H9 (cell line): ENCODE measurements at regions not wholly inside any gene's neighbourhood (a gene's known extent, or its start where the extent isn't known, plus 50 kb on each side); places are given as distances from the start of the nearest gene placed in this dataset.

Experiments
- DNase-seq: peaks from one replicate; pipeline ENCODE4 v3.0.0-alpha.2; 2017
- H2AFZ ChIP-seq: one replicate; pipeline ENCODE4 v1.6.1; 2013; ENCODE audit warnings: mild to moderate bottlenecking, low read length, control low read depth, moderate library complexity
- H2AK5ac ChIP-seq: 2 replicates; pipeline ENCODE4 v1.6.1; 2013; ENCODE audit warnings: low read length, control low read depth, mixed read lengths; ENCODE audit not compliant: insufficient read length
- H2BK120ac ChIP-seq: one replicate; pipeline ENCODE4 v1.6.1; 2013; ENCODE audit warnings: low read depth, mild to moderate bottlenecking, low read length, control low read depth, inconsistent platforms; ENCODE audit not compliant: poor library complexity, severe bottlenecking
- H2BK12ac ChIP-seq: 2 replicates; pipeline ENCODE4 v1.6.1; 2013; ENCODE audit warnings: low read length, control low read depth, mixed read lengths, low read depth; ENCODE audit not compliant: insufficient read length
- H2BK15ac ChIP-seq: 2 replicates; pipeline ENCODE4 v1.6.1; 2013; ENCODE audit warnings: low read depth, low read length, control low read depth
- H2BK20ac ChIP-seq: one replicate; pipeline ENCODE4 v1.6.1; 2013; ENCODE audit warnings: low read depth, mild to moderate bottlenecking, low read length, control low read depth, inconsistent platforms; ENCODE audit not compliant: poor library complexity, severe bottlenecking
- H2BK5ac ChIP-seq: 2 replicates; pipeline ENCODE4 v1.6.1; 2013; ENCODE audit warnings: low read length, control low read depth, mixed read lengths; ENCODE audit not compliant: insufficient read length
- H3K14ac ChIP-seq: 2 replicates; pipeline ENCODE4 v1.6.1; 2013; ENCODE audit warnings: low read length, control low read depth; ENCODE audit not compliant: insufficient read depth
- H3K18ac ChIP-seq: 2 replicates; pipeline ENCODE4 v1.6.1; 2013; ENCODE audit warnings: low read depth, mild to moderate bottlenecking, mixed read lengths, low read length, control low read depth; ENCODE audit not compliant: insufficient read length
- H3K23ac ChIP-seq: 2 replicates; pipeline ENCODE4 v1.6.1; 2013; ENCODE audit warnings: low read length, control low read depth, mixed read lengths, low read depth; ENCODE audit not compliant: insufficient read length
- H3K23me2 ChIP-seq: 2 replicates; pipeline ENCODE4 v1.6.1; 2013; ENCODE audit warnings: low read depth, mild to moderate bottlenecking, mixed read lengths, low read length, control low read depth; ENCODE audit not compliant: insufficient read length, poor library complexity, severe bottlenecking
- H3K27ac ChIP-seq: 2 replicates; pipeline ENCODE4 v1.5.1; 2013; ENCODE audit warnings: low read length, control low read depth, mixed read lengths, low read depth; ENCODE audit not compliant: insufficient read length
- H3K27me3 ChIP-seq: 2 replicates; pipeline ENCODE4 v1.6.1; 2013; ENCODE audit warnings: low read length, control low read depth, inconsistent platforms; ENCODE audit not compliant: insufficient read depth
- H3K4ac ChIP-seq: 2 replicates; pipeline ENCODE4 v1.6.1; 2013; ENCODE audit warnings: low read depth, mild to moderate bottlenecking, control low read depth, inconsistent platforms, low read length, moderate library complexity
- H3K4me1 ChIP-seq: 2 replicates; pipeline ENCODE4 v1.6.1; 2013; ENCODE audit warnings: low read length, control low read depth, inconsistent platforms; ENCODE audit not compliant: insufficient read depth
- H3K4me2 ChIP-seq: 2 replicates; pipeline ENCODE4 v1.6.1; 2013; ENCODE audit warnings: low read length, control low read depth, mixed read lengths; ENCODE audit not compliant: insufficient read length, insufficient read depth
- H3K56ac ChIP-seq: 2 replicates; pipeline ENCODE4 v1.6.1; 2013; ENCODE audit warnings: low read depth, mild to moderate bottlenecking, mixed read lengths, low read length, control low read depth; ENCODE audit not compliant: insufficient read length
- H3K79me1 ChIP-seq: 2 replicates; pipeline ENCODE4 v1.6.1; 2013; ENCODE audit warnings: low read depth, mild to moderate bottlenecking, moderate library complexity, low read length, control low read depth, inconsistent platforms; ENCODE audit not compliant: insufficient read depth, poor library complexity, severe bottlenecking
- H3K79me2 ChIP-seq: 2 replicates; pipeline ENCODE4 v1.6.1; 2013; ENCODE audit warnings: low read length, control low read depth, inconsistent platforms; ENCODE audit not compliant: insufficient read depth
- H3K9ac ChIP-seq: 2 replicates; pipeline ENCODE4 v1.6.1; 2013; ENCODE audit warnings: low read length, control low read depth, mixed read lengths; ENCODE audit not compliant: insufficient read length; ENCODE audit errors: extremely low read depth
- H3K9me3 ChIP-seq: one replicate; pipeline ENCODE4 v1.6.1; 2013; ENCODE audit warnings: low read depth, low read length, inconsistent platforms; ENCODE audit not compliant: control insufficient read depth
- H3T11ph ChIP-seq: one replicate; pipeline ENCODE4 v1.6.1; 2013; ENCODE audit warnings: mild to moderate bottlenecking, low read length, control low read depth, inconsistent platforms
- H4K20me1 ChIP-seq: one replicate; pipeline ENCODE4 v1.6.1; 2013; ENCODE audit not compliant: control insufficient read depth, insufficient read length, insufficient read depth
- H4K5ac ChIP-seq: 2 replicates; pipeline ENCODE4 v1.6.1; 2013; ENCODE audit warnings: low read depth, mild to moderate bottlenecking, mixed read lengths, low read length, control low read depth; ENCODE audit not compliant: insufficient read length
- H4K8ac ChIP-seq: replicated peaks from 2 replicates; pipeline ENCODE4 v1.6.1; 2013; ENCODE audit warnings: low read length, control low read depth, mixed read lengths, low read depth; ENCODE audit not compliant: insufficient read length
- H4K91ac ChIP-seq: 2 replicates; pipeline ENCODE4 v1.6.1; 2013; ENCODE audit warnings: low read depth, mild to moderate bottlenecking, moderate library complexity, mixed read lengths, low read length, control low read depth; ENCODE audit not compliant: insufficient read length
- H3K27ac Mint-ChIP-seq, 3 experiments: 2 replicates in 2 of 3; 3 replicates in 1 of 3; pipeline ENCODE4 v1.8.0; 2020 to 2021; ENCODE audit warnings: mixed read lengths in 3 of 3, mild to moderate bottlenecking in 1 of 3, moderate library complexity in 1 of 3
- H3K27me3 Mint-ChIP-seq: 2 replicates; pipeline ENCODE4 v1.8.0; 2021; ENCODE audit warnings: low read depth, mild to moderate bottlenecking, moderate library complexity, mixed read lengths
- H3K36me3 Mint-ChIP-seq, 3 experiments: 2 replicates in 2 of 3; 3 replicates in 1 of 3; pipeline ENCODE4 v1.8.0; 2020 to 2021; ENCODE audit warnings: low read depth in 3 of 3, mixed read lengths in 3 of 3; ENCODE audit not compliant: insufficient read depth in 1 of 3
- H3K4me1 Mint-ChIP-seq, 2 experiments: 2 replicates each; pipeline ENCODE4 v1.8.0; 2020; ENCODE audit warnings: mixed read lengths in 2 of 2
- H3K4me3 Mint-ChIP-seq, 2 experiments: 2 replicates in 1 of 2; 3 replicates in 1 of 2; pipeline ENCODE4 v1.8.0; 2020 to 2021; ENCODE audit warnings: mild to moderate bottlenecking in 2 of 2, mixed read lengths in 2 of 2, moderate library complexity in 1 of 2
- H3K9me3 Mint-ChIP-seq, 2 experiments: 2 replicates in 1 of 2; 3 replicates in 1 of 2; pipeline ENCODE4 v1.8.0; 2020; ENCODE audit warnings: mild to moderate bottlenecking in 2 of 2, mixed read lengths in 2 of 2, moderate library complexity in 1 of 2
- WGBS: extraction: QIAGEN DNeasy Blood & Tissue Kit; methylation state at CpG from one replicate; pipeline ENCODE4 v1.1.7; 2013; ENCODE audit warnings: missing lambda C conversion rate, low lambda C conversion rate, mixed read lengths; ENCODE audit not compliant: insufficient read length; ENCODE audit errors: extremely low coverage; 5-methylcytosine and 5-hydroxymethylcytosine counted together
- TF ChIP-seq, protein P1 (sequence below): fragments of 200-600 bp; sonication (generic); conservative IDR thresholded peaks from 3 replicates; pipeline ENCODE4 v1.8.0; 2021; ENCODE audit warnings: antibody characterized with exemption, mild to moderate bottlenecking

DNA sequence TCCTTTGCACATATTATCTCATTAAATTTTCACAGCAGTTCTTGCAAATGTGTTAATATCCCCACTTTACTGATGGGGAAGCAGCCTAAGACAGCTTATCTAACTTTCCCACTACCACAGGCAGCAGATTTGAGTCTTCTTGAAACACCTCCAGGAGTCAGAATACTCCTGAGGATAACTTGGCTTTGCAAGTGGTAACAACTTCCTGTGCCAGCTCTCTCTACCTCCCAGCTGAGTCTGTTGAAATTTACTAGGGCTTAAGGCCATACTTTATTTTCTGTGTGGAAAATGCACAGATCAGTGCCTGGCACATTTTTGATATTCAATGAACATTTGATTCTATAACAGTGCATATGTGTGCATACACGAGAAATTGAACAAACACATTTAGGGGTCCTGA lies 136.1 kb upstream of the COBL start:
- Histone ChIP-seq H3K23ac (no peak overlapping the region), H3K27me3 (no peaks in the 10 kb centered on the region), H3K18ac (no peak overlapping the region), H3K4me1 (peaks cover 5% of the 10 kb centered on the region; the same call in 1 of the 2 replicates), H4K5ac (no peak overlapping the region), H2AFZ (no peak overlapping the region), H3K23me2 (no peaks in the 10 kb centered on the region), H3K9me3 (no peaks in the 10 kb centered on the region), H3K79me1 (no peaks in the 10 kb centered on the region), H4K20me1 (no peaks in the 10 kb centered on the region), H4K91ac (no peak overlapping the region), H3K56ac (no peak overlapping the region), H2BK120ac (no peak overlapping the region), H3T11ph (no peak overlapping the region), H3K4ac (no peak overlapping the region), H3K14ac (no peak overlapping the region), H2BK20ac (no peak overlapping the region), H3K79me2 (no peaks in the 10 kb centered on the region), H3K4me2 (no peak overlapping the region), H2BK5ac (no peak overlapping the region), H2BK15ac (no peak overlapping the region), H2AK5ac (no peak overlapping the region), H3K9ac (no peak overlapping the region), H2BK12ac (no peak overlapping the region), H3K27ac (no peak overlapping the region), H4K8ac (no peak overlapping the region)
- TF ChIP-seq, protein P1, sequence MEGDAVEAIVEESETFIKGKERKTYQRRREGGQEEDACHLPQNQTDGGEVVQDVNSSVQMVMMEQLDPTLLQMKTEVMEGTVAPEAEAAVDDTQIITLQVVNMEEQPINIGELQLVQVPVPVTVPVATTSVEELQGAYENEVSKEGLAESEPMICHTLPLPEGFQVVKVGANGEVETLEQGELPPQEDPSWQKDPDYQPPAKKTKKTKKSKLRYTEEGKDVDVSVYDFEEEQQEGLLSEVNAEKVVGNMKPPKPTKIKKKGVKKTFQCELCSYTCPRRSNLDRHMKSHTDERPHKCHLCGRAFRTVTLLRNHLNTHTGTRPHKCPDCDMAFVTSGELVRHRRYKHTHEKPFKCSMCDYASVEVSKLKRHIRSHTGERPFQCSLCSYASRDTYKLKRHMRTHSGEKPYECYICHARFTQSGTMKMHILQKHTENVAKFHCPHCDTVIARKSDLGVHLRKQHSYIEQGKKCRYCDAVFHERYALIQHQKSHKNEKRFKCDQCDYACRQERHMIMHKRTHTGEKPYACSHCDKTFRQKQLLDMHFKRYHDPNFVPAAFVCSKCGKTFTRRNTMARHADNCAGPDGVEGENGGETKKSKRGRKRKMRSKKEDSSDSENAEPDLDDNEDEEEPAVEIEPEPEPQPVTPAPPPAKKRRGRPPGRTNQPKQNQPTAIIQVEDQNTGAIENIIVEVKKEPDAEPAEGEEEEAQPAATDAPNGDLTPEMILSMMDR, result no peak
- H3K4me1 Mint-ChIP-seq, result peaks cover 45 to 48% of the 10 kb centered on the region in 2 experiments
- no peak overlapping the region; a peak in 1 of 7 replicates for H3K27ac Mint-ChIP-seq
- H3K27me3 Mint-ChIP-seq, result peaks cover 17% of the 10 kb centered on the region
- WGBS, result no CpG with 5 or more reads among the region's 1 CpG
- DNase-seq, result no peak
- H3K4me3 Mint-ChIP-seq, result no peak overlapping the region
- H3K36me3 Mint-ChIP-seq, result peaks cover 0 to 5% (median 3%) of the 10 kb centered on the region in 3 experiments; a peak in 2 of 7 replicates
- H3K9me3 Mint-ChIP-seq, result no peaks in the 10 kb centered on the region
